Astrocyte of the spinal cord (primary cell): ENCODE measurements at regions not wholly inside any gene's neighbourhood (a gene's known extent, or its start where the extent isn't known, plus 50 kb on each side); places are given as distances from the start of the nearest gene placed in this dataset.

Source experiments
- DNase-seq: peaks from one replicate; pipeline ENCODE4 v3.0.0; 2011; ENCODE audit warnings: low read depth, low spot score
- H3K4me3 ChIP-seq: 2 replicates; pipeline ENCODE4 v1.5.1; 2011; ENCODE audit warnings: low read depth, mild to moderate bottlenecking, low read length, moderate library complexity
- in situ Hi-C: cut with HindIII; loops from 2 replicates; pipeline ENCODE4 v1.10.0; 2017; ENCODE audit warnings: low sequenced_read_pairs
- TF ChIP-seq, protein P1 (sequence below): IDR thresholded peaks from 2 replicates; pipeline ENCODE4 v1.5.1; 2012; ENCODE audit warnings: low read depth, mild to moderate bottlenecking, low read length, inconsistent platforms

DNA sequence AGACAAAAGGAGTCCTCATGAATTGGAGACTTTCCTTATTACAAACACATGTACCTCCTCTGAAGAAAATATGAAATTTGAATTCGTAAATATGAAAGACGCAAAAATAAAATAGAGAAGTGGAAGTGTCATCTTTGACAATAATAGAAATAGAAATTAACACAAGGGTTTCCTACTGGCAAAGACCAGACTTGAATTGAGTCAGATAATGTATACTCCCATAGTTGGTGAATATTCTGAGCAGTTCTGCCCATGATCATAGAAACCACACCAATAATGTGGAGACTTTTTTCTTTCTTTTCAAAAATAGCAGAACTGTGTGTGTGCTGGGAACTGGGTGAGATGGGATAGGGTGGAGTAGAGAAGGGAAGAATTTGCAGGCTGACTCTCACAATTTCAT lies 277.7 kb upstream of the TET2 start:
- in situ Hi-C loops = no loop called here

DNA sequence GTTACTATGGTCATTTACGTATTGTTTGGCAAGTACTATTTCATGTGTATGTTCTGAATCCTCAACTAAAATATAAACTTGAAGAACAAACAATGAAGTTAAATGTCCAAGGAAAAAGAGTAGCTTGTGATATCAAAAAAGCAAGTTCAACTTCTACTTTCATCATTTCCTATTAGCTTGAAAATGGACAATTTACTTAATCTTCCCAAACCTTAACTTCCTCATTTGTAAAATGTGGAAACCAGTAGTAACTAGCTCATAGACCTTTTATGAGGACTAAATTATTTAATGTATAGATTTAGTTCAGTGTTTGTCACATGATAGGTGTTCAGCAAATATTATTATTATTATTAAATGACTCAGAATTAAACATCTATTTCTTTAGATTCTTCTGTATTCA lies 276.8 kb upstream of the TET2 start:
- in situ Hi-C loops = no loop called here
- H3K4me3 ChIP-seq = no peak overlapping the region
- DNase-seq = no peak
- TF ChIP-seq, protein P1, sequence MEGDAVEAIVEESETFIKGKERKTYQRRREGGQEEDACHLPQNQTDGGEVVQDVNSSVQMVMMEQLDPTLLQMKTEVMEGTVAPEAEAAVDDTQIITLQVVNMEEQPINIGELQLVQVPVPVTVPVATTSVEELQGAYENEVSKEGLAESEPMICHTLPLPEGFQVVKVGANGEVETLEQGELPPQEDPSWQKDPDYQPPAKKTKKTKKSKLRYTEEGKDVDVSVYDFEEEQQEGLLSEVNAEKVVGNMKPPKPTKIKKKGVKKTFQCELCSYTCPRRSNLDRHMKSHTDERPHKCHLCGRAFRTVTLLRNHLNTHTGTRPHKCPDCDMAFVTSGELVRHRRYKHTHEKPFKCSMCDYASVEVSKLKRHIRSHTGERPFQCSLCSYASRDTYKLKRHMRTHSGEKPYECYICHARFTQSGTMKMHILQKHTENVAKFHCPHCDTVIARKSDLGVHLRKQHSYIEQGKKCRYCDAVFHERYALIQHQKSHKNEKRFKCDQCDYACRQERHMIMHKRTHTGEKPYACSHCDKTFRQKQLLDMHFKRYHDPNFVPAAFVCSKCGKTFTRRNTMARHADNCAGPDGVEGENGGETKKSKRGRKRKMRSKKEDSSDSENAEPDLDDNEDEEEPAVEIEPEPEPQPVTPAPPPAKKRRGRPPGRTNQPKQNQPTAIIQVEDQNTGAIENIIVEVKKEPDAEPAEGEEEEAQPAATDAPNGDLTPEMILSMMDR = no peak

More for the DNA sequence above, 277.7 kb upstream of the TET2 start:
- DNase-seq = no peak
- TF ChIP-seq, protein P1 = no peak
- H3K4me3 ChIP-seq = no peak overlapping the region

DNA sequence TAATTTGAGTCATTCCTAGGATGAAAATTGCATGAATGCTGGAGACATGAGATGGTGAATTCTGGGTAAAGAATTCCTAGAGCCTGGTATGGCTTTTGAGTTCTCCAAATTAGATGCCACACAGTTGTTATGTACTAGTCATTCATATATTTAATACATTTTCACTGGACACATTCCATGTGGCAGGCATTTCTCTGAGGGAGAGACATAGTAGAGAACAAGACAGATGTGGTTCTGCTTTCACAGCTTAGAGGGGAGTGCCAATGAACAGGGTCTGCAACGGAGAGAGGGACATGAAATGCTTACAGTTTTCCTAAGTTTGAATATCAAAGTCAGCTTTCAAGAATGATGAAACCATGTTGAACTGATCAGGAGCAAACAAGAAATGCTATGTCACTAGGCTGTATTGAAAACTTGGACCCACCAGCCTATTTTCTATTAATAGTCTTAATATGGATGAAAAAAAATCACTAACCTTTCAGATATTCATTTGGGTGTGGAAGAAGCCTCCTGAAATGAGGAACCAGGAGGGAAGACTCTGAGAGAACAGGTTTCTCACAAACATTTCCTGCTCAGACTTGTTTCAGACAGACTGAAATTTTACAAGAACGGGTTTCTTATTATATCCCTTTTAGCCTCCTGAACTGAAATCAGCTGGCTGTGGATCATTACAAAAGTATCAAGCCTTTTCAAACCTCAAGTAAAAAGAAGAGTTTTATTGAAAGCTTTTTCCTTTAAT lies 276.0 kb upstream of the TET2 start:
- DNase-seq = no peak
- in situ Hi-C loops = no loop called here
- no peak overlapping the region for H3K4me3 ChIP-seq
- TF ChIP-seq, protein P1 = no peak

DNA sequence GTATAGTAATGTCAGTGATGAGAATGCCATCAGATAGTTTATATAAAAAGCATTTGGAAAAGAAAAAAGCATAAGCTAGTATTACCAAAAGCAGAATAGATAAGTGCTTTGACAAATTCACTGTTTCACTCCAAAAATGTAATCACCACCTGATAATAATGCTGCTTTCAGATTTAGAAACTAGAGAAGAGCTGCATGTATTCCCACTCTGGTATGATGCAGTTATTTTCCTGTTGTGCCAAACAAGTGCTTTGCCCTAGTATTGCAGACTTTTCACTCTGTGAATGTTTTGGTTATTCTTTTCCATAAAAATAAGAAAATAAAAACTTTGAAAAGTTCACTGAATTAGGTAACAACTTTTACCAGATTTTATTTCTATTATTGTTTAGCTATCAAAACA lies 267.7 kb upstream of the TET2 start:
- in situ Hi-C loops = no loop called here
- TF ChIP-seq, protein P1 = no peak
- no peak for DNase-seq
- H3K4me3 ChIP-seq = no peak overlapping the region

DNA sequence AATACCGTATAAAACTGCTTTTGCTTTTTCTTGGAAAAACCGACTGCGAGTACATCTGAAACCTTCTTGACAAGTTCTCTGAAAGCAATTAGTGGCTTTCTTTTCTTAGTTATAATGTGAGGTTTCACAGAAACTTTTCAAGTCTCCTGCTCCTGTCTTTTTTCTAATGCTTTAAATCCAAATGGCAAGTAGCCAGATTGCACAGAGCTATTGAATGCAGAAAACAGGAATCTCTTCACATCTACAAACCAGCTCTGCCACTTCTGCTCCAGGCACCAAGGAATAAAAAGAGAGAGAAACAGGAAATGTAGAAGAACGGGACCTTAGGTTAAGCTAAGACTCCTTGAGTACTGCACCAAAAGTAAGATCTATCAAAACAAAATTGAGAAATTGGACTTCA lies 267.3 kb upstream of the TET2 start:
- DNase-seq = peak; percentile 30
- in situ Hi-C loops = no loop called here
- no peak overlapping the region for H3K4me3 ChIP-seq
- TF ChIP-seq, protein P1 = no peak

DNA sequence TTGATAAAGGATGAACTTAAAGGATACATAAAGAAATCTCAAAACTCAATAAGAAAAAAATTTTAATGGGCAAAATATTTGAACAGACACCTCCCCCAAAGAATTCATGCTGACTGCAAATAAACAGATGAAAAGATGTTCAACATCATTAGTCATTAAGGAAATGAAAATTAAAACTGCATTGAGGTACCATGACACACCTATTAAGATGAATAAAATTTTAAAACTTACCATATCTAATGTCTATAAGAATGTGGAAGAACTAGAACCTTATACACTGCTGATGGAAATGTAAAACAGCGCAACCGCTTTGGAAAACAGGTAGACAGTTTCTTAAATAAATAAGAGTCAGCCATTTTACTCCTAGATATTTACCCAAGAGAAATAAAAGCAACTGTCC lies 266.8 kb upstream of the TET2 start:
- no peak overlapping the region for H3K4me3 ChIP-seq
- DNase-seq = no peak
- in situ Hi-C loops = no loop called here
- TF ChIP-seq, protein P1 = no peak
